ENCODE measurements at regions not wholly inside any gene's neighbourhood (a gene's known extent, or its start where the extent isn't known, plus 50 kb on each side); places are given as distances from the start of the nearest gene placed in this dataset.

GRCh38 chrX:3169421-3169820 is 128.2 kb downstream of the ARSF start:
- TF ChIP-seq POLR2AphosphoS5 (IDR thresholded peaks at IDR 0.05): no peak
- no peak for TF ChIP-seq CTCF (IDR thresholded peaks at IDR 0.05)
- TF ChIP-seq POLR2A (IDR thresholded peaks at IDR 0.05): no peak

Data from suprapubic skin (tissue), 4 donors.